Transverse colon (tissue), 4 donors: ENCODE measurements at regions not wholly inside any gene's neighbourhood (a gene's known extent, or its start where the extent isn't known, plus 50 kb on each side); places are given as distances from the start of the nearest gene placed in this dataset.

Experiments used
- EP300 ChIP-seq: sonication (generic); formaldehyde crosslinking; IDR thresholded peaks from one replicate; pipeline ENCODE4 v1.6.1; 2017; ENCODE audit warnings: antibody characterized with exemption, low read depth
- POLR2A ChIP-seq: fragments of 450-650 bp; IDR thresholded peaks from one replicate; pipeline ENCODE4 v1.6.1; 2016; ENCODE audit warnings: antibody characterized with exemption, mild to moderate bottlenecking, moderate library complexity
- POLR2AphosphoS5 ChIP-seq, 3 donors: sonication (generic); formaldehyde crosslinking; IDR thresholded peaks; one replicate each; pipeline ENCODE4 v1.6.1; 2016; ENCODE audit warnings: antibody characterized with exemption in 3 of 3
- TF ChIP-seq, protein P1 (sequence below), 5 experiments: fragments of 200-600 bp in 3 of 5; fragments of 450-650 bp in 2 of 5; sonication (generic) in 3 of 5; IDR thresholded peaks; 1 replicate in 2 of 5; 2 replicates in 3 of 5; pipeline ENCODE4 v1.5.1; 2016 to 2017; ENCODE audit warnings: antibody characterized with exemption in 5 of 5, inconsistent platforms in 3 of 5, mild to moderate bottlenecking in 2 of 5, moderate library complexity in 1 of 5

- TF ChIP-seq, protein P1, sequence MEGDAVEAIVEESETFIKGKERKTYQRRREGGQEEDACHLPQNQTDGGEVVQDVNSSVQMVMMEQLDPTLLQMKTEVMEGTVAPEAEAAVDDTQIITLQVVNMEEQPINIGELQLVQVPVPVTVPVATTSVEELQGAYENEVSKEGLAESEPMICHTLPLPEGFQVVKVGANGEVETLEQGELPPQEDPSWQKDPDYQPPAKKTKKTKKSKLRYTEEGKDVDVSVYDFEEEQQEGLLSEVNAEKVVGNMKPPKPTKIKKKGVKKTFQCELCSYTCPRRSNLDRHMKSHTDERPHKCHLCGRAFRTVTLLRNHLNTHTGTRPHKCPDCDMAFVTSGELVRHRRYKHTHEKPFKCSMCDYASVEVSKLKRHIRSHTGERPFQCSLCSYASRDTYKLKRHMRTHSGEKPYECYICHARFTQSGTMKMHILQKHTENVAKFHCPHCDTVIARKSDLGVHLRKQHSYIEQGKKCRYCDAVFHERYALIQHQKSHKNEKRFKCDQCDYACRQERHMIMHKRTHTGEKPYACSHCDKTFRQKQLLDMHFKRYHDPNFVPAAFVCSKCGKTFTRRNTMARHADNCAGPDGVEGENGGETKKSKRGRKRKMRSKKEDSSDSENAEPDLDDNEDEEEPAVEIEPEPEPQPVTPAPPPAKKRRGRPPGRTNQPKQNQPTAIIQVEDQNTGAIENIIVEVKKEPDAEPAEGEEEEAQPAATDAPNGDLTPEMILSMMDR (IDR thresholded peaks at IDR 0.05) = no peak
- TF ChIP-seq POLR2A (no peak), EP300 (no peak), POLR2AphosphoS5 (IDR thresholded peaks at IDR 0.05) (no peak)
Measured at GRCh38 chr12:42935756-42936155, 346.2 kb upstream of the PRICKLE1 start.
